ENCODE measurements at regions not wholly inside any gene's neighbourhood (a gene's known extent, or its start where the extent isn't known, plus 50 kb on each side); places are given as distances from the start of the nearest gene placed in this dataset.

DNA sequence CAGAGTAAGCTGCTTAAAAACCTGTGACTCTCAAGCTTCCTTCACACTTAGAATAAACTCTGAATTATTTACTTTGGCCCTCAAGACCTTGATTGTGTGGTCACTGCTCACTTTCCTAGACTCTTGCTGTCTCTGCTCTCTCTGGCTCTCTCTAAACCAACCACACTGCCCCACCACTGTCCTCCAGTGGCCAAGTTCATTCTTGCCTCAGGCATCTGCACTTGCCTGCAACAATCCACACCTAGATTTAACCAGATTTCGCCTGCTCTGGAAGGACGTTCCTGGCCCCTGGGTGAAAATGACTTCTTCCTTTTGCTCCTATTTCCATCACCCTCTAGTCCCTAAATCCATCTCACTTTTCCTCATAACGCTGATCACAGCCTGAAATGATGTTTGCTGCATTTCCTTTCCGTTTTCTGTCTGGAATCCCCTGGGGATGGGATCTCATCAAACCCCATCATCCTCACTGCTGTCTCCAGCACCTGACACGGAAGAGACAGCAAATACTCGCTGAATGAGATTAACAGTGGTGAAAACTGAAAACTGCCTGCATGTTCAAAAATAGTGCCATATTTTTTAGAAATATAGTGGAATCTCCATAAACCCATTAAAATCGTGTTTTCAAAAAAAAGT lies 232.6 kb downstream of the UQCRFS1 start:
- no peak for TF ChIP-seq ELF4 (IDR thresholded peaks at IDR 0.05)
- no peak for TF ChIP-seq FOXM1 (IDR thresholded peaks at IDR 0.05; ENCODE audit: borderline replicate concordance)
- no peak for TF ChIP-seq SP1 (IDR thresholded peaks at IDR 0.05)
- no peak for TF ChIP-seq SUZ12 (IDR thresholded peaks at IDR 0.05)
- no peak for TF ChIP-seq CTBP1 (IDR thresholded peaks at IDR 0.05; ENCODE audit: borderline replicate concordance)
- no peak for TF ChIP-seq BHLHE40 (IDR thresholded peaks at IDR 0.05; ENCODE audit: borderline replicate concordance)
